GM21786 (cell line): ENCODE measurements at regions not wholly inside any gene's neighbourhood (a gene's known extent, or its start where the extent isn't known, plus 50 kb on each side); places are given as distances from the start of the nearest gene placed in this dataset.
A peak's percentile ranks its signal among the peaks of the same experiment; 100 is the strongest.

ENCODE experiments used
- ATAC-seq: cut with Tn5 transposase; IDR thresholded peaks from one replicate; pipeline ENCODE4 v1.9.1; 2021; ENCODE audit not compliant: unreplicated experiment

DNA sequence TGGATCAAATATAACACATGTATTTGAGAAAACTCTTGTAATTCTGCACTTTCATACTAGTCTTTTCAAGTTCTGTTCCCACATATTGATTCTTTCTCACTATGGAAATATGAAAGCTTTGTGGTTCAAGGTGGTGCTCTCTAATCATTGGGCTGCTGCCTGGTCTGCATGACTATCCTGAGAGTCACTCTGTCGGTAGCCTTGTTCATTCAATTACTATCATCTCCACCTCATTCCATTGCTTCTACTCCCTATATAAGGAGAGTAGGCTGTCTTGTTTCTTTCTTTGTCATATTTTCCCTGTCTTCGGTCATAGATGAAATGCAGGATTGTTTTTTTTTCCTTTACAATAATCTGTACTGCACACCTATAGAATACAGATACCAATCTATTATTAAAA, 341.4 kb upstream of the ACTBL2 start:
- ATAC-seq = no peak

- no peak for ATAC-seq
These were observed 340.0 kb upstream of the ACTBL2 start for GRCh38 chr5:57822651-57823050.

DNA sequence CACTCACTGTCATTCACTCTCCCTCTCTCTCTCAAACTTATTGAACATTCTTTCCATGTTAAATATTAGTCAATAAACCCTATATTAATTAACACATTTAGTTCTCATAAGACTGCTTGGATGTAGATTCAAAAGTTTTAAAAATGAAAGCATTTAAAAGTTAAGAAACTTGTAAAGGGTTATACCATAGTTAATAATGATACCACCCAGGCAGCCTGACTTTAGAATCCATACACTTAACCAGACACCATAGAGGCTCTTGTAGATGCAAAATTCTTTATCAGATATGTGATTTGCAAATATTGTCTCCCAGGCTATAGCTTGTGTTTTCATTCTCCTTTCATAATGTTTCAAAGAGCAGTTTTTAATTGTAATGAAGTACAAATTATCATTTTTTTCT, 335.8 kb upstream of the ACTBL2 start:
- ATAC-seq = no peak

- no peak for ATAC-seq
These were observed 335.3 kb upstream of the ACTBL2 start for GRCh38 chr5:57817924-57818323.

- no peak for ATAC-seq
These were observed 334.4 kb upstream of the ACTBL2 start for GRCh38 chr5:57817001-57817453.

DNA sequence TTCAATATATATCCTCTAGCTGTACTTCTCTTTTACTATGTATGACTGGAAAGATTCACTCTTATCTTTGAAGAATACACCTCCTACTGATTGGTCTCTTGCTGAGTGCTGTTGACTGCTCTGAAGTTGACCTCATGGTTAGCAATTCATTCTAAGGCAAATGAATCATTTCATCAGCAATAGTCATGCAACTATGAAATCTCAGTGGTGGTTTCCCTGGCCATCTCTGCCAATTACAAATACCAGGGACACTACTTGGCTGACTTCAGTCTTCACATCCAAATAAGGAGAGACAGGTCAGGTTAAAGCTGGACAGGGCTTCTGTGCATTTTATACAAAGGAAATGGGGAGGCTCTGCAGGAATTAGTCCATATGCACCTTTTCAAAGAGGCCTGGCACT, 333.5 kb upstream of the ACTBL2 start:
- no peak for ATAC-seq

- no peak for ATAC-seq
These were observed 323.1 kb upstream of the ACTBL2 start for GRCh38 chr5:57805732-57806131.

DNA sequence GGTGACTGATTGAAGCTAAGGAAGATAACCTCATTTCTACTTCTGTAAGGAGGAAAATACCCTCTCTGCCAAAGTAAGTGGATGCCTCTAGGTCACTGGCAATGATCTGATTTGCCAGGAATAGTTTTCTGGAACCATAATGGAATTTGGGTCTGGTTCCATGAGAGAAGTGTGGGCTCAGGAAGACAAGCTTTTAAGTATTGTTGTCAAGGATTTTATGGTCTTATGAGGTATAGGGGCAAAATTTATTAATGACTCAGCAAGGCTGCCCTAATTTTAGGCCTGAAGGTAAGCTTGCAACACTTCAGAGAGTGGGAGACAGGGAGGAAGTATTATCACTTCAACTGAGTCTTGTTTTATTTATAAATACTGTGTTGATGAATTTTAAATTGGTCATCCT, 322.6 kb upstream of the ACTBL2 start:
- no peak for ATAC-seq

DNA sequence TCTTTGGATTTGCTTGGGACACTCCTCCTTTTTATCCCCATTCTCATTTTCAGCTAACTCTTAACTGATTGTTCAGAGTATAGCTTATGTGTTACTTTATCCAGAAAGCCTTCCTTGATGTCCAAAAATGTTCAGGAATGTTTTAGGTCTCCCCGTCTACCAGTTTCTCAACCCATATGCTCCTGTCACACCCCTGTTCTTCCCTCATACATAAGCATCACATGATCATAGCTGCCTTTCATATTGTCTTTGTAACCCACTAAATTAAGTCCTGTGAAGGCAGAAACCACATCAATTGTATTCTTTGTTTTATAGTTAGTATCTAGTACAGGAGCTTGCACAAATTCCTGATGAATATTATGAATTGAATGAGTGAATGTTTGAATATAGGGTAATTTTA, 321.9 kb upstream of the ACTBL2 start:
- no peak for ATAC-seq

DNA sequence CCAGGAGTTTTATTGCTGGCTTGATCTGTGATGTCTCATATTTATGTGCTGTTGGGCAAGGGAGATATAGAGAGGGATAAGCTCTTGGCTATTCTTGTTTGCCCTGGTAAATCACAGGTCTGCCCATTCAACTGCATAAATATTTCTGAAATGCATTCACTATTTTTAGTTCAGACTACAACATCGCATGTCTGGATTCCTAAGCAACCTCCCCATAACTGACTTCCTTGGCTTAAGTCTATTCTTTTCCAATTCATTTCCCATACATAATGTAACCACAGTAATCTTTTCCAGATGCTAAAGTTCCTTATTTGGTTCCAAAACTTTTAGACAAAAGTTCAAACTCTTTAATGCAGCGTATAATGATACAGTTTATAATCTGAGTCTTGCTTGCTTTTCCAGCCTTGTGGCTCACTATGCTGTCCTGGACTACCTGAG, 321.4 kb upstream of the ACTBL2 start:
- no peak for ATAC-seq

DNA sequence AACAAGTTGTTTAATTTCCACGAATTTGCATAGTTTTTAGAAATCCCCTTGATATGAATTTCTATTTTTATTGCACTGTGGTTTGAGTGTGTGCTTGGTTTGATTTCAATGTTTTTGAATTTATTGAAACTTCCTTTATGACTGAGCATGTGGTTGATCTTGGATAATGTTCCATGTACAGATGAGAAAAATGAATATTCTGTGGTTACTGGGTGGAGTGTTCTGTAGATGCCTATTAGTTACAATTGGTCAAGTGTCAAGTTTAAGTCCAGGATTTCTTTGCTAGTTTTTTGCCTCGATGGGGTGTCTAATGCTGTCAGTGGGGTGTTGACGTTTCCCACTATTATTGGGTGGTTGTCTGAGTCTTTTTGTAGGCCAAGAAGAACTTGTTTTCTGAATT, 319.5 kb upstream of the ACTBL2 start:
- no peak for ATAC-seq

- no peak for ATAC-seq
These were observed 312.6 kb upstream of the ACTBL2 start for GRCh38 chr5:57795203-57795602.

DNA sequence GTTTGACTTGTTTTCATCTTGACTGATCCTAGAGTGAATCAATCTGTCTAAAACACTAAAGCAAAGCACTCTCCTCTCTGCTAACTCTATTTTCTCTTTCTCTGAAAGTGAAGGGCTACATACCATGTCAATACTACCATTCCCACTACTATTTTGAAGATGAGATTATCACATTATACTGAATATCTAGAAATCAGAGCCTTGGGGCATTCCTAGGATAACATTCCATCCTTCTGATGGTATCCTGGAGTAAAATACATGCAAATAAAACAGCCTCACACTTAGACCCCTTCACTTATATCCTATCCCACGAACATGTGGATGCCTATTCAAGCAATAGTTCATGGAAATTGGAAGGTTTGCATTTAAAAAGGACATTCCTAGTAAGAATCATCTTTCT, 309.3 kb upstream of the ACTBL2 start:
- no peak for ATAC-seq

DNA sequence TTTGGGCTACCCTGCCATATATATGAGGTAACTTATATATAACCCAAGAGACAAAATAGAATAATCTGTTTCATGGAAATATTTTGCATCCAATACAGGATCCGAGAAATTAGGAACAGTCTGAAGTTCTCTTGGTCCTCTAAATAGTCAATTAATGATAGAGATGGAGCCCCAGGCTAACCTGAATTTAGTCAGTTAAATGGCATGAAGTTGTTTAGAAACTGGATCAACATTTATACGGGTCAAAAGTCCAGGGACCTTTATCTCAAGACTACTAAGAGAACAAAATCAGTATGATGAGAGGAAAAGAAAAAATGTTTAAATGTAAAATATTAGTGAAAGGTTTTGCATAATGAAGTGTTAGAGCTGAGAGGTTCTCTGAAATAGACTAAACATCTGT, 303.3 kb upstream of the ACTBL2 start:
- no peak for ATAC-seq

- no peak for ATAC-seq
These were observed 301.5 kb upstream of the ACTBL2 start for GRCh38 chr5:57784121-57784520.

- ATAC-seq = no peak
These were observed 301.1 kb upstream of the ACTBL2 start for GRCh38 chr5:57783693-57784092.

GRCh38 chr5:57780961-57781325, 298.3 kb upstream of the ACTBL2 start:
- ATAC-seq = no peak

DNA sequence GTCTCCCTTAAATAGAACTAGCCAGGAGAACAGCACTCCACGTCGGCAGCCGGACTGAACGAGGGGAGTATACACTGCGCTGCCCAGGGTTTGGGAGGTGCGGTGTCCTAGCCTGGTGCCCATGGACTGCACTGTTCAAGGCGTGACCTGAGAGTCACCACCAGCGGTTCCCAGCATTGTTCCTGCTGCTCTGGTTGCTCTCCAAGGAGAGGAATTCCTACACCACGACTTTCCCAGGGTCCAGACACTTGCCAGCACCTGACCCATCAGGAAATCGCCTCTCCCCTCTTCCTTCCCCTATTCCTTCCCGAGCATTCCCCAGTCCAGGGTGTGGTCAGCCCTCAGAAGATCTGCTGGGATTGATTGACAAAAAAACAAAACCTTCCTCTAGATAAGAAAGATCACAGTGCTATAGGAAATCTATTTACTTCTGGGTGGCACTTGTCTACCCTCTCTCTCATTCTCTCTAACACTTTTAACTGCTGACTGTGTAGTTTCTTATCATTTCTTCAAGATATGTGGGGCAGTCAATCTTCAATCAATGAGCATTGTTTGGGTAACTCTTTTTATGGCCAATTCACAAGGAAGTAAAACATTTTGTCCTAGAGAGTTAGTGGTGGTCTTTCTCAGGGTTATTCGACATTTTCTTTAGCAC, 297.8 kb upstream of the ACTBL2 start:
- ATAC-seq = no peak

- peak; percentile 71 for ATAC-seq
These were observed 297.0 kb upstream of the ACTBL2 start for GRCh38 chr5:57779383-57780223.

DNA sequence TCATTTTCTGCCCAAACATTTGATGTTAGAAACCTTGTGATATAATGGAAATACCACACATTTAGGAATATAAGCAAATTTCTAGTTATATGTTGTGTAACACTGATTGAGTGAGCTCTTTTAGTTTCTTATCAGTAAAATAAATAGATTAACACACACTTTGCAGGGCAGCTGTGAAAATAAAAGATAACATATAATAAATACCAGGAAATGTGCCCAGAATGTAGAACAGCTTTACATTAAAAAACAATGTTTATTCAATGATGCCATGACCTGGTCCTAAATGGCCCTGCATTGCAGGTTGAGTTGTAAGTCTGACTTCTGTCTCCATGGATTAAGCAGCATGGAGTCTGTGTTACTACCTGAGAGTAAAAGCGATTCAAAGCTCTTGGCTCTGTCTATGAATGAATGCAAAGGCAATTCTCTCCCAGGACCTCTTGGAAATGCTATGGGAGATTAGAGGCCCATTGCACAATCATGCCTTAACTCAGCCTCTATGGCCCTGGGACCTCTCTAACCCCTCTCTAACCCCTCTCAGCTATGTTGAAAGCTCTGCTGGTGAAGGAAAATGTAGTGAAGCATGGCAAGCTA, 296.0 kb upstream of the ACTBL2 start:
- ATAC-seq = no peak

DNA sequence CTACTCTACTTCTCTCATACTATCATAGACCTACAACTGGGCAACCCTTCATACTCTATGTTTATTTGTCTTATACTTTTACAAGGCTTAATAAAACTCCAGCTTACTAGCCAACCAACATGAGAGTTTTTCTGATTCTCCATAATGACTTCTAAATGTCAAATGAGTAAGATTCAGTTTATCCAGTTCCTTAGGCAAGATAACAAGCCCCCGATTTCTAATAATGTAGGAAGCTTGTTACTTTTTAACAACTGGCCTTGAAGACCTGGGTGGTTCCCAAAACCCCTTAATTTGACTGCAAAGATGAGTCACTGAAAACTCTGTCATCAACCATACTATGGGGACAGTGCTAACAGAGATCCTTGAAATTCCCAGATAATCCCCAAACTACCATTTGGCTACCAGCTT, 294.6 kb upstream of the ACTBL2 start:
- ATAC-seq = no peak

DNA sequence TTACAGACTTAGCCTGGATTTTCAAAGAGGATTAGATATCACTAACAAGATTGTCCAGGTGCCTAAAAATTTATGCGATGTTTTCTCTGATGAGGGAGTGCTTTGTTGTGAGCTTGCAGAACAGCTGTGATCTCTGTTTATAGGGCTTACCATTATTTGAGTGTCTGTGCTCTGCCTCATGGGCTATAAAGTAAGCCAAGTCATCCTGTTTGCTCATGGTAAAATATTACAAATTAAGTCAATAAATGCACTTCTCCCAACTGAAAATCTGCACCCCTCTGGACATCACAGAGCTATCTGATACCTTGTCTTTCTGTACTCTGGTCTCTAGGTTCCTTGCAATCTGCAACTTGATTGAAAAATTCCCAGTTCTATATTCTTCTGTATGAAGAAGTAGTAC, 293.4 kb upstream of the ACTBL2 start:
- ATAC-seq = no peak
